ENCODE measurements at regions not wholly inside any gene's neighbourhood (a gene's known extent, or its start where the extent isn't known, plus 50 kb on each side); places are given as distances from the start of the nearest gene placed in this dataset.
"Not testable (repeated sequence)": the region's sequence is repeated elsewhere in the genome, so short reads cannot be mapped to it uniquely, and the experiment has no call there.

DNA sequence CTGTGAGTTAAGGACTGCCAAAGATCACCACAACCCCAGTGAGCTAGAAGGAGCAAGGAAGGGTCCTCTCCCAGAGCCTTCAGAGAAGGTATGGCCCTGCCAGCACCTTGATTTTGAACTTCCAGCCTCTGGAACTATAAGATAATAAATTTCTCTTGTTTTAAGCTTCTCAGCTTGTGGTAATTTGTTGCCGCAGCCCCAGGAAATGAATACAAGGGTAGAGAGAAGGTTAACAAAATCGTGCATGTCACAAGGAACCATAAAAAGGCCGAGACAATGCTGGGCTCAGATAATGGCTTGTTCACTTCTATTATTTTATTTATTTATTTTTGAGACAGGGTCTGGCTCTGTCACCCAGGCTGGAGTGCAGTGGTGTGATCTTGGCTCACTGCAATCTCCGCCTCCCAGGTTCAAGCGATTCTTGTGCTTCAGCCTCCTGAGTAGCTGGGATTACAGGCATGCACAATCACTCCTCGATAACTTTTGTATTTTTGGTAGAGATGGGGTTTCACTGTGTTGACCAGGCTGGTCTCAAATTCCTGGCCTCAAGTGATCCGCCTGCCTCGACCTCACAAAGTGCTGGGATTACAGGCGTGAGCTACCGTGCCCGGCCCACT lies 71.5 kb downstream of the WSB1 start:
- not testable (repeated sequence) for DNase-seq (ENCODE audit: low read depth in 2 of 2)

DNA sequence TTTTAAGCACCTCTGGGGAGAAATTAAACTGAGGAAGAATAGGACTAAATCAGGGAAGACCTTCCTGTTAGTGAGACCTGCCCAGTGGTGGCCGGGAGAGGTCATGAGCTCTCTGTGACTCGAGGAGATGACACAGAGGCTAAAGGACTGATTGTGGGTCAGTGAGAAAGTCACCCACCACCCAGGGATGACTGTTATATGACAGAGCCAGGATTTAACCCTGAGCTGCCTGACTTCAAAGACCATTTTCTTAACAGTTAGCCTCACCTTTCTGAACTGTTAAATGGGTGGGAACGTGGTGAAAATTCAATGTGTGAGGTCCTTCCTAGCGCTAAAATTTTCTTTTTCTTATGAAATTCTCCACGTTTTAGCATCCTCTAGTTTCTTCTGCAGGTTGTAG lies 72.5 kb downstream of the WSB1 start:
- no peak for DNase-seq (ENCODE audit: low read depth in 2 of 2)

DNA sequence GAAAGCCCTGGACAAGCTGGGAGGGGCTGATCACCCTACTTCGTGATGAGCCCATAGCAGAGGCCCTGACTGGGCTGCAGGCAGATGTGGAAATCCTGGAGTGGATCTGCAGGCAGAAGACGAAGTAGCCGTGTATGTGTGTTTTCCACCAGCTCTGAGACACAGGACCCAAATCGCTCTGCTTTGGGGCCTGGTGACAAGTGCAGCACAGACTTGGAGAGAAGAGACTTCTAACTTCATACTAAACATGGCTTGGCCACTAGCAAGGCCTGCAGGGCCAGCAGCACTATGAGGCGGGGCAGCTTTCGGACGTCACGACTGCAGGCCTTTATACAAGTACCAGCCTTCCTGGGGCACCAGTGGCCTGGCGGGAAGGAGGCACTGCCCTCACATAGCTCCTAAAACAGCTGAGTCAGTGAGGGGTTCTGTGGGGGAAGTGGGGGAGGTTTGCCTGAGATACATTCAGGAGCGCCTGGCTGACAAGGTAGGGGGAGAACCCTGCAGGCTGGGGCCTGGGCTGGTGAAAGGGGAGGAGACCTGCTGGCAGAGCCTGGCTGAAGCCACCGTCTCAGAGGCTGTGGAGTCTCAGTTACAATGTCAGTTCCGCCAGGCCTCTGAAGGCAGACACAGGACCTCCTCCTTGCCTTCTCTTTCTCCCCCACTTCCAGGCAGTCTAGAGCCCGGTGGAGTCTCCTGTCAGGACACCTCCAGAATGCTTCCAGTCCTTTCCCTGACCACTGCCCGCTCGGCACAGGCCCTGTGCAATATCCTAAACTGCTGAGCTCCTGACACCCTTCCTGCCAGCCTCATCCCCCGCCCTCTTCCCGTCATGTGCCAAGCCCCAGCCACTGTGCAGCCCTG lies 73.4 kb downstream of the WSB1 start:
- DNase-seq (ENCODE audit: low read depth in 2 of 2), result no peak

DNA sequence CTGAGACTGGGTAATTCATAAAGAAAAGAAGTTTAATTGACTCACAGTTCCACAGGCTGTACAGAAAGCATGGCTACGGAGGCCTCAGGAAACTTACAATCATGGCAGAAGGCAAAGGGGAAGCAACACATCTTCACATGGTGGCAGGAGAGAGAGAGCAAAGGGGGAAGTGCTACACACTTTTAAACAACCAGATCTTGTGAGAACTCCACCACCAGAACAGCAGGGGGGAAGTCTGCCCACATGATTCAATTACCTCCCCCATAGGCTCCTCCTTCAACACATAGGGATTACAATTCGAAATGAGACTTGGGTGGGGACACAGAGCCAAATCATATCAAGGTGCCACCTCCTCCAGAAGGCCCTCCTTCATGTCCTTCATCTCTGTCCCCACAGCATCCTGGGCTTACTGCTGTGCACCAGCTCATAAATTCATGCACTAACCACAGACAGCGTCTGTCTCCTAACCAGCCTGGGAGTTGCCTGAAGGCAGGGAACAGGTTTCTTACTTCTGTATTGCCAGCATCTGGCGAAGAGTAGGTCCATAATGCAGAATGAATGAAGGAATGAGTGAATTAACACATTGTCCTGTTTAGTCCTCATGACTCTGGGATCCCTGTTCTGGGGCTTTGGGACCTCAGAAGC lies 74.4 kb downstream of the WSB1 start:
- DNase-seq (ENCODE audit: low read depth in 2 of 2), result no peak

DNA sequence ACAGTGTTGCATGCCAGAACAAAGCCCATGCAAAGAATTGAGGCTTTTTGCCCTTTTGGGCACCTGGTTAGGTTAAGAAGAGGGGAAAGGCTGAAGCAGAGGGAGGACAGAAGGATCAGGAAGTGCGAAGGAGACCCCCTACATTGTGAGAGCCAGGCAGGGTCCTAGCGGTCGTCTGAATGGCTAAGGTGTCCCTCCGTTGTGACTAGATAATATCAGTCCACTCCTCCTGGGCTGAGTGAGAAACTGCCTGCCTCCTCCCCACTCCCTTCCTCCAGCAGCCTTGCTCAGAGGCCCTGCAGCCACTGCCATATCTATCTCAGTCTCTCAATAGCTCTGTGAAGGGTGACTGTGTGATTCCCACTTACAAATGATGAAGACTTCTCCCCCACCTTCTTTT lies 75.1 kb downstream of the WSB1 start:
- DNase-seq (ENCODE audit: low read depth in 2 of 2), result no peak

DNA sequence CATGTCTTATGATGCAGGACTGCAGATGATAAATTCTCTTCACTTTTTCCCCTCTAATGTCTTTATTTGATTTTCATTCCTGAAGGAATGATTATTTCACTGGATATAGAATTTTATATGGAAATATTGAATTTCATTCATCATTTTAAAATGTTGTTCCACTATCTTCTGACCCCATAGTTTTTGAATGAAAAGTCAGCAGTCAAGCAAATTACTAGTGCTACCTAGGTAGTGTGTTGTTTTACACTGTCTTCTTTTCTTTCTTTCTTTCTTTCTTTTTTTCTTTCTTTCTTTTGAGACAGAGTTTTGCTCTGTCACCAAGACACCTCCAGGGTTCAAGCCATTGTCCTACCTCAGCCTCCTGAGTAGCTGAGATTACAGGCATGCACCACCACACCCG lies 76.9 kb downstream of the WSB1 start:
- no peak for DNase-seq (ENCODE audit: low read depth in 2 of 2)

DNA sequence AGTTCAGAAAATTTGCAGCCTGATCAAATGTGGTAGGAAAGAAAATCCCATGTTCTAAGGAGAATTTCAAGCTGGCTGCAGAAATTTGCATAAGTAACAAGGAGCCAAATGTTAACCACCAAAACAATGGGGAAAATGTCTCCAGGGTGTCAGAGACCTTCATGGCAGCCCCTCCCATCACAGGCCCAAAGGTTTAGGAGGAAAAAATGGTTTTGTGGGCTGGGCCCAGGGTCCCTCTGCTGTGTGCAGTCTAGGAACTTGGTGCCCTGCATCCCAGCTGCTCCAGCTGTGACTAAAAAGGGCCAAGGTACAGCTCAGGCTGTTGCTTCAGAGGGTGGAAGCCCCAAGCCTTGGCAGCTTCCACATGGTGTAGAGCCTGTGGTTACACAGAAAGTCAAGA lies 79.8 kb downstream of the WSB1 start:
- DNase-seq (ENCODE audit: low read depth in 2 of 2), result not testable (repeated sequence)

DNA sequence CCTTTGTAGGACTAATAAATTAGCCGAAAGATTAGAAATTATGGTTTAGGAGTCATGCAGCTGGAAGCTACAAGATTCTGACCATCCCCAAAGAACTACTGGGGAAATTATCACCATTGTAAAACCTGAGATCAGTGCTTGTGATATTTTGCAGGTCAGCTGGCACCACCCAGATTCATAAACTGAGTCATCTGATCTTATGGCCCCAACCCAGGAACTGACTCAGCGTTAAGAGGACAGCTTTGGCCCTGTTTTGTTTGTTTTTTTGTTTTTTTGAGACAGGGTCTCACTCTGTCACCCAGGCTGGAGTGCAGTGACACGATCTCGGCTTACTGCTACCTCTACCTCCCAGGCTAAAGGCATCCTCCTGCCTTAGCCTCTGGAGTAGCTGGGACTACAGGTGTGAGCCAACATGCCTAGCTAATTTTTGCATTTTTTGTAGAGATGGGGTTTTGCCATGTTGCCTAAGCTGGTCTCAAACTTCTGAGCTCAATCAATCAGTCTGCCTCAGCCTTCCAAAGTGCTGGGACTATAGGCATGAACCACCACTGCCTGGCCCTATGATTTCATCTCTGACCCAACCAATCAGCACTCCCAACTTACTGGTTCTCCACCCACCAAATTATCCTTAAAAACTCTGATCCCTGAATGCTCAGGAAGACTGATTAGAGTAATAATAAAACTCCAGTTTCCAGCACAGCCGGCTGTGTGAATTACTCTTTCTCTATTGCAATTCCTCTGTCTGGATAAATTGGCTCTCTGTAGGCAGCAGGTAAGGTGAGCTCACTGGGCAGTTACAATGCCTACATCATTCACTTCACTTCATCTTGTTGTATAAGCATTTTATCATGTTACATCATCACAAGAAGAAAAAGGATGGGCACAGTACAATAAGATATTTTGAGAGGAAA lies 79.4 kb upstream of the KSR1 start:
- DNase-seq (ENCODE audit: low read depth in 2 of 2), result no peak

DNA sequence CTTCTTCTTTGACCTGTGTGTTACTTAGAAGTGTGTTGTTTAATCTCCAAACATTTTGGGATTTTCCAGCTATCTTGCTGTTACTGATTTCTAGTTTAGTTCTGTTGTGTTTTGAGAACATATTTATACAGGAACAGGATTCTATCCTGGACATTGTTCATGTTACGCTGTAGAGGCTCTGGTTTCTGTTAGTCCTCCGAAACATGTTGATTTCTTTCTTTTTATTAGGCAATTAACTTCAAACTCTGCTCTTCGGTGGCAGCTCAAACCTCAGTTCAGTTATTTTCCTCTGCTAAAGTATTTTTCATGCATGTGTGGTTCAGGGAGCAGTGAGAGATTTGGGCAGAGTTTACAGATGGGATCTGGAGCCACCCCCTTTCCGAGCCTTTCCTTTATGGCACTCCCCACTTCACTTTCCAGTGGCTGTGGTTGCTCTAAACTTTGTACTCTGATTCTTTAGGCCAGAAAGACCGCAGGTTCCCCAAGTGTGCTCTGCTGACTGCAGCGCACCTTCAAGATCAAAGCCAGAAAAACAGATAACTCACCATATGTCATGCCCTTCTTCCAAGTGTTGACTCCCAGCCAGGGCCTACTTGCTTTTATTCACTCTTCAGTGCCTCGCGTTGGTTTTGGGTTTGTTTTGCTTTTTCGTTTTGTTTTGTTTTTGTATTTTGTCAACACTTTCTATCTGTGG lies 77.6 kb upstream of the KSR1 start:
- DNase-seq (ENCODE audit: low read depth in 2 of 2), result no peak

DNA sequence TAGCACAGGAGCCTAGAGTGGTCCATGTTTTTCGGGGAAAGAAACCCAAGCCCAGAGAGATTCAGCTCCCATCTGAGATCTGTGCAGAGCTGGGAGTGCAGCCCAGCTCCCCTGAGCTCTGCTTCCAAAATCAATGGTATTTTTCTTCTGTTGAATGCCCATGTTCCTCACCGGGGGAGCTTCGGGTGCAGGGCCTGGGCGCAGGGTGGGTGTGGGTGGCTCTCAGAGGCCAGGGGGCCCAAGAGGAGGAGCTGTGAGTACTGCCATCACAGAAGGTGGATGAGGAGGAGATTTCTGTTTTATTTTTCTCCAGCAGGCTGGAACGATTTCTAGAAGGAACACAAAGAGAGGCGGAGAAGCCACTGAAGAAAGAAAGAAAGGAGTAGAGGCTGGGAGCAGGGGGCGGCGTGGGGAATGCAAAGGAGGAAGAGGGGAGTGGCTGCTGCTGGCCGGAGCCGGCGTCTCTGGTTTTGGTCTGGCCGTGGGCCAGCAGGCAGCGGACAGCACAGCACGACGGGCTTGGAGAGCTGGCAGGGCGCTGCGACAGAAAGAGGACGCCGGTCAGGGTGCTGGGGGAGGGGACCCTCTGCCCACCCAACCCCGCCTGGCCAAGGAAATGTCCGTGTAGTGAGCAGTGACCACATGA lies 76.2 kb upstream of the KSR1 start:
- DNase-seq (ENCODE audit: low read depth in 2 of 2), result no peak

DNA sequence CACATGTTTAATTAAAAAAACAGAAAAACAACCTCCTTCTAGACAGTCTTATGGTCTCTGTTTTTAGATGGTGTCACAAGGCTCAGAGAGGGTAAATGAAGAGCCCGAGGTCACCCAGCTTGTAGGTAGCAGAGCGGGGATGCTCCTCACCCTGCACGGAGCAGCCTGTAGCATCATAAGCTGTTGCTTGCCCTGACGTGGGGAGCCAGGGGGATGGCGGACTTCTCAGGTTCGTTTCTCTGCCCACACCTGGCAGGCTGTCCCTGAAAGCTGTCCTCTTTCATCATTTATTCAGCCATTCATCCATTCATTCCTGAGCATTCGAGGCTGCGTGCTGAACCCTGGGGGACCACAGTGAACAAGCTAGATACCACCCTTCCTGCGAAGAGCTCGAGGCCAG lies 75.7 kb upstream of the KSR1 start:
- no peak for DNase-seq (ENCODE audit: low read depth in 2 of 2)

DNA sequence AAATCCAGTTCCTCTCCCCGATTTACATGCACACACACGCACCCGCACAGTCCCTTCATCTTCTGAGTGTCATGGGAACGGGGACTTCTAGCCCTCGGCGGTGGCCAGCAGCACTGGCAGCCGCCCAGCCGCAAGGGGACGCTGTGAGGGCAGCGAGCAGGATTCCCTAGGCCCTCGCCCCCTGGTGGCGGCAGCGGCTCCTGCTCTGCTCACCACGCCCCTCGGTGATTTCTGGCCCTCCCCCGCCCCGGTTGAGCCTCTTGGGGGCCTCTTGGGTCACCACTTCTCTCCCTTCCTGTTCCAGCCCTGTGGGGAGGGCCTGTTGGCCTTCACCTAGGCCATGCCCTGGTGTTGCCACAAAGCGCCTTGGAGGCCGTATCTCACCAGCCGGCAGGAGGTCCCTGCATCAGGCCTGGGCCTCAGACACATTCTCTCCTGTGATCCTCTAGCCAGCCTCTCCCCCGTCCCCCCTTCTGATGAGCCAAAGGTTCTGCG lies 75.2 kb upstream of the KSR1 start:
- peak; percentile 73 to 75 for DNase-seq (ENCODE audit: low read depth in 2 of 2)

DNA sequence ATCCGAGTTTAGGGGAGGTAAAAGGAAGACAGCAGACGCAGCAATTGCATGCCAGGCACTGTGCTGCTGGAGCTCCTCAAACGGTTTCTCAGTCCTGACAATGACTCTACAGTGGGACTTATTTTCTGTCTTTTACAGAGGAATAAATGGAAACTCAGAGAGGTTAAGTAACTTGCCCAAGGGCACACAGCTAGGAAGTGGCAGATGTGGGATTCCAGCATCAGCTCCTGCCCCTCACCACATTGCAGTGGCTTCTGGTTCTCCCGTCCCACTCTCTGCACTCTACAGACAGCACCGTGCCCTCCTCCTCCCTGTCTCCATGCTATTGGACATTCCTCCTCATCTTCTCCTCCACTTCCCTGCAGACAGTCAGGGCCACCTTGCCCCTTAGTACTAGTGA lies 74.2 kb upstream of the KSR1 start:
- DNase-seq (ENCODE audit: low read depth in 2 of 2), result no peak

DNA sequence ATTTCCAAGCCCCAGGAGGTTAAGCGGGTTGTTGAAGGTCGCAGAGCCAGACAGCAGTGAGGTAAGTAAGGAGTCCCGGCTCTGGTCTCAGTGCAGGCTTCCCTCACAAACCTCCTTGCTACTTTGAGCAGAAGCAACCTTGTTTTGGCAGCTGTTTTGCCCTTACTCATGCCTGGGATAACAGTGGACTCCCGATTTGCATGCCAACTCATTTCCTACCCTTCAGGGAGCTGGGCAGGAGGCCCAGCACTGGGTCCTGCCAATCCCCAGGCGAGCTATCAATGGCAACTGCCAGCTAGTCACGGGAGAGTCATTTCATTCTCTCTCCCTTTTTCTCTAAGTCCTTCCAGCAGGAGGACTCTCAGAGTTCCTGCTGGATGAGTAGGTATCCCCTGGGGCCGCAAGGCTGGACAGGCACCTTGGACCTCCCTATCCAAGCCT lies 72.0 kb upstream of the KSR1 start:
- DNase-seq (ENCODE audit: low read depth in 2 of 2), result no peak

DNA sequence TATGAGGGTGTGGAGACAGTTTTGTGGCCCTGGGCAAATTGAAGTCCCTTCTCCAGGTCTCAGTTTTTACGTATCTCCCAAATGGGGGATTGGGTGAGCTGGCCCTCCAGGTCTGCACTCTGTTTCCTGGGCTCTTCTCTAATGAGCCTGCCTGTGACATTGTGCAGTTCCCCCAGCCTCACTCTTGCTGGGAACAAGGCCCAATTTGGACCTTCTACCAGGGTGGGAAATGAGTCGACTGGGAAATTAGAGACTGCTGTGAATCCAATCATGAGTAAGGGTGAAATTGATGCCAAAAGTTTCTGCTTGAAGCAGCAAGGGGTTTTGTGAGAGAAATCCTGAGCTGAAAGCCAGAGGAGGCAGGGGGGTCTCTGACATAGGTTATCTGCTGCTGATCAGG lies 71.5 kb upstream of the KSR1 start:
- no peak for DNase-seq (ENCODE audit: low read depth in 2 of 2)

DNA sequence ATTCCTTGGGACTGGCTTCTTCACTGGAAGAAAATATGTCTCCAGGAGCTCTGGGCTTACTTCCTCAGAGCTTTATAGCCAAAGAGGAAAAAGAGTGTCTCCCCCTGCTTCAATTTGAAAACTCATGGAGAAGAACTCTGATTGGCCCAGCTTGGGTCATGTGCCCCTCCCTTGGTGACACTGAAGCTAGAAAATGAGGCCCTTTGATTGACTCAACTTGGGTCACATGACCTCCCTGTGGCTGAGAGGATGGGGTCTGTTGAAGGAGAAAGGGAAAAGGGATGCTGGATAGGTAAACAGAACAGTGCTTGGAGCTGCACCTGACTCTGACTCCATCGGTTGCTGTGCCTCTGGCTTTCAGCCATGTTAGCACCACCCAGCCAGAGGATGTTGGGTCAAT lies 70.6 kb upstream of the KSR1 start:
- no peak for DNase-seq (ENCODE audit: low read depth in 2 of 2)

DNA sequence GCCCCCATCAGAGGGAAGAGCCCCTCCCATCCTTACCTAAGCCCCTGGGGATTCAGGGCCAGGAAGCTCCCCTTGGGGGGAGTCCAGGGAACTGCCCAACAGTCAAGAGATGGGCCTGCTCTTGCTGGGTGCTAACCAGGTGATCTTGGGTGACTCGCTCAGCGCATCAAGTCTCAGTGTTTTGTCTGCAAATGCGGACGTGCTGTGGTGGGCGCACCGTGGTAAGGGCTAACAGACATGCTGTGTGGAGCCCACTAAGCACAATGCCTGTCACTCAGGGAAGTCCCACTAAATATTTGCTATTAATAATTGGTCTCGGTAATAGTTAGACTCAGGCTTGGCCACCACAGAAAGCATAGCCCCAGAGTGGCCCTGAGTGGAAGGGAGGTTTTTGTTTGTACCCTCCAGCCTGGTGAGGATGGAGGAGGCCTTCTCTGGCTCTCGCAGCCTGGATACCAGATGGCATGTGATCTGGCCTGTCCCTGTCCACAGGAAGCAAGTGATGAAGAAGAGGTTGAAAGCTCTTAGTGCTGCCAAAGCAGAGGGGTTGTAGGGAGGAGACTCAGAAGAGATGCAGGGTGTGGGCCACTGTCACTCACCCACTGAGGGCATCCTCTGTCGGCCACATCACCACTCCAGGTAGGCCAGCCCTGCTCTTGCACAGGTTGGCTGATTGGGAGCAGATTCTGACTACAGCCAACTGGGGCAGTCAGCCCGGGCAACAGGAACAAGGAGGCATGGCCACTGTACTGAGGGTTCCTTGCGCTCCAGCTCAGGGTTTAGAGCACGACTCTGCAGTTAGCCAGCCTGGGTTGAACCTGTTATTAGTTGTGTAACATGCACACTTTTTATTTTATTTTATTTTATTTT lies 69.8 kb upstream of the KSR1 start:
- no peak for DNase-seq (ENCODE audit: low read depth in 2 of 2)

DNA sequence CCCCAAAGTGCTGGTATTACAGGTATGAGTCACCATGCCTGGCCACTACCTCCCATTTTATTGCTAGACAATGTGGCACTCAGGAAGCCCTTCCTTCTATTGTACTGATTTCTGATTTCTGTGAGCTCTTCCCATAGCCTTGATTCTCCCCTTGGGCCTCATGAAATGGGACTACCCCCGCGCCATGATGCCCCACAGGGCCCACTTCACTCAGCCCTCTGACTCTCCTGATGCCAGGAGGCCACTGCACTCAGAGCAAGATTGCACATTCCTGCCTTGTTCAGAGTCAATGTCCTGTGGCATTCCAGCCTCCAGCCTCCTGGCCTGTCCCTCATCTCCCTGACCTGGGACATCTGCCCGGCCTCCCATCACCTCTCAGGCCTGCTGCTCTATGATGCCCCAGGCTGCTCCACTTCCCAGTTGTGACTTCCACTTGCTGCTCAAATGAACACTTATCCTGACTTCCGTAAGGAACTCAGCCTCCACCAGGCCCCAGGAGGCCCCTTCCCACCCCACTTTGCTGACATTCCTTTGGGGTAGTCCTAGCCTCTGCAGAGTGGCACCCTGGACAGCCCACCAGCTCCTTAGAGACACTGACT lies 66.6 kb upstream of the KSR1 start:
- DNase-seq (ENCODE audit: low read depth in 2 of 2), result no peak

DNA sequence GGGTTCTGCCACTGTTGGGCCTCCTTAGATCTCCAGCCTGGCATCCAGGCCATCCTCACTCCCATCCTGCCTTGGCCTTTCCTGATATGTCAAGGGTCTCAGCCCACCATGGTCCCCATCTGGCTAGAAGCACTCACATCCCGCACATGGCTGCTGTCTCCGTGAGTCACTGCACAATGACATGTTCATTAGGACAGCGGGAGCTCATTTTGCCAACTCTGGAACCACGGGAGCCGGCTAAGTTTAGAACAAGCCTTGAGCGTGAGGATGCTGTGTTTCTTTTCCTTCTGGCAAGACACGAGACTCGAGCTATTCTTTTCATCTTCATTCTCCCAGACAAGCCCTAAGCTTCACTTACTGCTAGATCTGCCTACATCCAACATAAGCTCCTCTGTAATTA lies 65.7 kb upstream of the KSR1 start:
- DNase-seq (ENCODE audit: low read depth in 2 of 2), result no peak
